Muscle layer of duodenum (tissue), 2 donors: ENCODE measurements at regions not wholly inside any gene's neighbourhood (a gene's known extent, or its start where the extent isn't known, plus 50 kb on each side); places are given as distances from the start of the nearest gene placed in this dataset.
"Not testable (repeated sequence)": the region's sequence is repeated elsewhere in the genome, so short reads cannot be mapped to it uniquely, and the experiment has no call there.

ENCODE experiments used
- H3K27ac ChIP-seq: one replicate; pipeline ENCODE4 v1.7.0; 2013; ENCODE audit warnings: mild to moderate bottlenecking, low read length
- H3K27me3 ChIP-seq: one replicate; pipeline ENCODE4 v1.7.0; 2013; ENCODE audit warnings: low read depth, mild to moderate bottlenecking, control low read depth, low read length
- H3K36me3 ChIP-seq, 2 donors: one replicate each; pipeline ENCODE4 v1.7.0; 2013; ENCODE audit warnings: low read length in 2 of 2, control low read depth in 1 of 2, mild to moderate bottlenecking in 1 of 2; ENCODE audit not compliant: insufficient read depth in 2 of 2, control insufficient read depth in 1 of 2
- H3K4me1 ChIP-seq, 2 donors: one replicate each; pipeline ENCODE4 v1.7.0; 2013; ENCODE audit warnings: low read length in 2 of 2, mild to moderate bottlenecking in 2 of 2, control low read depth in 1 of 2, moderate library complexity in 1 of 2; ENCODE audit not compliant: insufficient read depth in 2 of 2, control insufficient read depth in 1 of 2
- H3K4me3 ChIP-seq, 2 donors: one replicate each; pipeline ENCODE4 v1.7.0; 2013; ENCODE audit warnings: low read length in 2 of 2, low read depth in 1 of 2, mild to moderate bottlenecking in 1 of 2
- H3K9me3 ChIP-seq, 2 donors: one replicate each; pipeline ENCODE4 v1.7.0; 2013; ENCODE audit warnings: low read length in 2 of 2, control low read depth in 1 of 2, mild to moderate bottlenecking in 1 of 2; ENCODE audit not compliant: control insufficient read depth in 1 of 2
- donor health status: healthy.

DNA sequence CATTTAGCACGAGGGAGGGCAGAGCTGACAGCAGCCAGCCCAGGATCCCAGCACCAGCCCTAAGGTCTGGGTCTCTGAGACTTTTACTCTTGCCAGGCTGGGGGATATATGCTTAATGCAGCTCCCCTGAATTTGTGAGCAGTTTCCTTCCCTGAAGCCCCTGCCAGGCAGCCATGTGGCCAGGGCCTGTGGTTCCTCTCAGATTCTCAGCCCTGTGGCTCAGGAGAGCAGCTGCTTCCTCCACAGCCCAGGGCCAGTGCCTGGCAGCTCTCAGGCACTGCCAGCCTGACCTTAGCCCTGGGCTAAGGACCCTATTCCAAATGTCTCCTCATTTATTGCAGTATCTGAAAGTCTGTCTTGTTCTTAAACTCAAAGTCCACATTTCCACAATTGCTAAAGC is 1525.3 kb downstream of the RPIA start:
- H3K4me1 ChIP-seq, H3K27me3 ChIP-seq, H3K27ac ChIP-seq, H3K4me3 ChIP-seq, H3K36me3 ChIP-seq, H3K9me3 ChIP-seq: not testable (repeated sequence)

DNA sequence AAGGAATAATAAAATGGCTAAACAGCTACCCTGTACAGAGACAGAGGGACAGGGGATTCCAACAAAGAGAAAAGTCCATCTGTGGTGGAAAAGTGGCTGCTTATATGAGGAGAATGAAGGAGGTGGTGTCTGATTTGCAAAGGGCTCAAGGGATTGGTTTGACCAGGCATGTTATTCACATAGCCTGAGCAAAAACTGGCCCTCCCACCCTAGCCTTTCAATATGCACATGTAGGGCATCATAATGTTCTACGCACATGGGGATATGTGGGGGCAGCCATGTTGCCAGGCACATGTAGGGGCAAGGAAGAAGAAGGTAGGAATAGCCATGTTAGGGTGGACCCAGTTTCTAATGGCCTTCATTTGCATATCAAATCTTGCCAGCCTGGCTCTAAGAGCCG is 1527.1 kb downstream of the RPIA start:
- not testable (repeated sequence) for H3K4me1 ChIP-seq, H3K36me3 ChIP-seq, H3K4me3 ChIP-seq

DNA sequence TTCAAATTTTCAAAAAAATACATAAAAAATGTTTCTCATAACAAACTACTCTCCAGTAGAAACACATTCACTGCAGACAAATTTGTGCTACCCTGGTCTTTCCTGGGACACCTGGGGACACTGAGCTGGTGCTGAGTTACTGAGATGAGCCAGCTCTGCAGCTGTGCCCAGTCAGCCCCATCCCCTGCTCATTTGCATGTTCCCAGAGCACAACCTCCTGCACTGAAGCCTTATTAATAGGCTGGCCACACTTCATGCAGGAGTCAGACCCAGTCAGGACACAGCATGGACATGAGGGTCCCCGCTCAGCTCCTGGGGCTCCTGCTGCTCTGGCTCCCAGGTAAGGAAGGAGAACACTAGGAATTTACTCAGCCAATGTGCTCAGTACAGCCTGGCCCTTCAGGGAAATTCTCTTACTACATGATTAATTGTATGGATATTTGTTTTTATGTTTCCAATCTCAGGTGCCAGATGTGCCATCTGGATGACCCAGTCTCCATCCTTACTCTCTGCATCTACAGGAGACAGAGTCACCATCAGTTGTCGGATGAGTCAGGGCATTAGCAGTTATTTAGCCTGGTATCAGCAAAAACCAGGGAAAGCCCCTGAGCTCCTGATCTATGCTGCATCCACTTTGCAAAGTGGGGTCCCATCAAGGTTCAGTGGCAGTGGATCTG is 1529.3 kb downstream of the RPIA start:
- H3K4me1 ChIP-seq, H3K4me3 ChIP-seq, H3K9me3 ChIP-seq, H3K27me3 ChIP-seq, H3K27ac ChIP-seq, H3K36me3 ChIP-seq: not testable (repeated sequence)

More for the DNA sequence above, 1527.1 kb downstream of the RPIA start:
- H3K27ac ChIP-seq, H3K9me3 ChIP-seq, H3K27me3 ChIP-seq: not testable (repeated sequence)

DNA sequence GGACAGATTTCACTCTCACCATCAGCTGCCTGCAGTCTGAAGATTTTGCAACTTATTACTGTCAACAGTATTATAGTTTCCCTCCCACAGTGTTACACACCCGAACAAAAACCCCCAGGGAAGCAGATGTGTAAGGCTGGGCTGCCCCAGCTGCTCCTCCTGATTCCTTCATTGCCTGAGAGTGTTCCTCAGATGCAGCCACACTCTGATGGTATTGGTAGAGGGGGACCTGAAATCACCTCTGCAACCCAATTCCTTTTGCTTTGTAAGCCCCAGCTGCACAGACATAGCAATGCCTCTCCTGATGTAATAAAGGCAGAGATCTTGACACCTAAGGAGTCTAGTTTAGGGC is 1529.8 kb downstream of the RPIA start:
- Histone ChIP-seq H3K4me1 (no peaks in the 10 kb centered on the region), H3K36me3 (no peaks in the 10 kb centered on the region), H3K27ac (no peak overlapping the region), H3K4me3 (no peak overlapping the region), H3K9me3 (no peaks in the 10 kb centered on the region), H3K27me3 (no peaks in the 10 kb centered on the region)

GRCh38 chr2:90224767-90225166 is 1533.3 kb downstream of the RPIA start:
- H3K4me1 ChIP-seq, H3K36me3 ChIP-seq, H3K9me3 ChIP-seq, H3K4me3 ChIP-seq, H3K27ac ChIP-seq, H3K27me3 ChIP-seq: not testable (repeated sequence)

- H3K27me3 ChIP-seq, H3K9me3 ChIP-seq, H3K4me1 ChIP-seq, H3K27ac ChIP-seq, H3K4me3 ChIP-seq, H3K36me3 ChIP-seq: not testable (repeated sequence)
These were observed 1535.1 kb downstream of the RPIA start for GRCh38 chr2:90226465-90227072.

DNA sequence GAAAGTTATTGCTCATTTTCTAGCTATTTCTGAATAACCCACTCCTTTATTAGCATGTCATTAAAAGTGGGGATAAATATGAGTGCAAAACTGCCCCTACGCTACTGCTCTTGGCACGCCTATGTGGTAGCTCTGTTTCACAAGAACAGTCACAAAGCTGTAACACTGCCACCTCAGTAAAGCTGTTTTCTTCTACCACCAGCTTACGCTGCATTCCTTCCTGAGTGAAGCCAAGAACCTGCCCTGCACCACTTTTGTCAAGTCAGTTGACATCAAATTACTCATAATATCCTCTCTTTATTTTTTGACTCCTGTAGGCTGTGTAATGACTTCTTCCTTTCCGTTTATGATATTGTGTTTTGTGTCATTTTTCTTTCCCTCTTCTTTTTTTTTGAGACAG is 1539.7 kb downstream of the RPIA start:
- not testable (repeated sequence) for H3K27me3 ChIP-seq, H3K4me1 ChIP-seq, H3K27ac ChIP-seq, H3K4me3 ChIP-seq, H3K36me3 ChIP-seq, H3K9me3 ChIP-seq

DNA sequence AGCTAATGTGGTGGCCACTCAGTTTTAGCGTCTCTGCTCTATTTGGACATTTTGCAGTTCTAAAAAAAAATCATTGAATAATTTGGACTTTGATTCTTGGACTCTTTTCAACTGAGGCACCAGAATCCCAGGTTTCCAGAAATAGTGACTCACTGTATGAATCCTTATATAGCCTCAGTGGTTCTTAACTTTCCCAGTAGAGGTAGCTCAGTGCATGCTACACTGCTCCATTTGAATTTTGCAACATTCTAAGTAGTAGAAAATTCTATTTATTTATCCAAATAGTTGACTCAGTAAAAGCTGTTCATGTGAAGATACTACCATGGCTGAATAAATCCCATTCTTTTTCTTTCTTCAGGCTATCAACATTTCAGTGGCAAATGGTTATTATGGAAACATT is 1544.0 kb downstream of the RPIA start:
- H3K4me3 ChIP-seq, H3K27ac ChIP-seq, H3K36me3 ChIP-seq, H3K9me3 ChIP-seq, H3K4me1 ChIP-seq, H3K27me3 ChIP-seq: not testable (repeated sequence)

- not testable (repeated sequence) for H3K9me3 ChIP-seq, H3K27ac ChIP-seq, H3K27me3 ChIP-seq, H3K36me3 ChIP-seq, H3K4me1 ChIP-seq, H3K4me3 ChIP-seq
These were observed 1546.5 kb downstream of the RPIA start for GRCh38 chr2:90237923-90238361.

GRCh38 chr2:90238505-90239230 is 1547.2 kb downstream of the RPIA start:
- not testable (repeated sequence) for H3K4me1 ChIP-seq, H3K27ac ChIP-seq, H3K9me3 ChIP-seq, H3K4me3 ChIP-seq, H3K27me3 ChIP-seq, H3K36me3 ChIP-seq

DNA sequence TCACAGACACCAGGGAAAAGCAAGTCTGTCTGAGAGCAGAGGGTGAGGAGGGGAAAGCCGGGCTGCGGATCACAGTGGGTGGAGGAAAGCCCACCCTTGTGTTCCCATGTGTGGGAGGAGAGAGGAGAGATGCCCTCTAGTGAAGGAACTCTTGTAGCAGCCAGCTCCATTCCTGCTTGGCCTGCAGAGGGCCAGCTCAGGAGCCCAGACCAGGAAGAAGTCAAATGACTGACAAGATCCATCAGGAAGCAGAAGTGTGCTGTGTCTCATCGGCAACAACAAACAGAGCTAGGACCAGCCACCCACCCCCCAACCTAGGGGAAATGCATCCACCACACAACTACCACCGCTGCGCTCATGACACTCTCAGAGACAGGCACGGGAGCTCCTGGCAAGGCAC is 1548.3 kb downstream of the RPIA start:
- not testable (repeated sequence) for H3K4me1 ChIP-seq, H3K27me3 ChIP-seq, H3K27ac ChIP-seq, H3K4me3 ChIP-seq, H3K36me3 ChIP-seq, H3K9me3 ChIP-seq
